ENCODE measurements at regions not wholly inside any gene's neighbourhood (a gene's known extent, or its start where the extent isn't known, plus 50 kb on each side); places are given as distances from the start of the nearest gene placed in this dataset.

DNA sequence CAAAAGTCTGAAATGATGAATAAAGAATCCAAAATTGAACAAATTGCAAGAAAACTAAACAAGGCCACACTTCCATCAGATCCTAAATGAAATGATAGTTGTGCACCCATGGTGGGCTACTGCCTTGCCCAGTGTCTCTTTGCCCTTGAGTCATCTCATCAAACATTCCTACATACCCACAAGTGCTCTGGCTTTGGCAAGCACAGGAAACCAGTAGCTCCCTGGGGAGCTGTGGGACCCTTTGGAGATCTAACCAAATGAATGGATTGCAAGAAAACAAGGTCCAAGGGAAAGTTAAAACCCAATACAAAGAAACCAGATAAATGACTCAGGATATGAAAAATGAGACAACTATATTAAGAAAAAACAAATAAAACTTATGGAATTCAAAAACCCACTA lies 129.8 kb upstream of the TMEM229A start (continued):
- TF ChIP-seq CTCF (conservative IDR thresholded peaks at IDR 0.05; ENCODE audit: low read depth in 2 of 2), result no peak
- no peak for TF ChIP-seq ZNF331 (CRISPR knock-in tag; IDR thresholded peaks at IDR 0.05; ENCODE audit: low read depth)
- no peak for TF ChIP-seq EZH2 (IDR thresholded peaks at IDR 0.05; ENCODE audit: low read depth, unreplicated experiment)
- TF ChIP-seq, protein P1, sequence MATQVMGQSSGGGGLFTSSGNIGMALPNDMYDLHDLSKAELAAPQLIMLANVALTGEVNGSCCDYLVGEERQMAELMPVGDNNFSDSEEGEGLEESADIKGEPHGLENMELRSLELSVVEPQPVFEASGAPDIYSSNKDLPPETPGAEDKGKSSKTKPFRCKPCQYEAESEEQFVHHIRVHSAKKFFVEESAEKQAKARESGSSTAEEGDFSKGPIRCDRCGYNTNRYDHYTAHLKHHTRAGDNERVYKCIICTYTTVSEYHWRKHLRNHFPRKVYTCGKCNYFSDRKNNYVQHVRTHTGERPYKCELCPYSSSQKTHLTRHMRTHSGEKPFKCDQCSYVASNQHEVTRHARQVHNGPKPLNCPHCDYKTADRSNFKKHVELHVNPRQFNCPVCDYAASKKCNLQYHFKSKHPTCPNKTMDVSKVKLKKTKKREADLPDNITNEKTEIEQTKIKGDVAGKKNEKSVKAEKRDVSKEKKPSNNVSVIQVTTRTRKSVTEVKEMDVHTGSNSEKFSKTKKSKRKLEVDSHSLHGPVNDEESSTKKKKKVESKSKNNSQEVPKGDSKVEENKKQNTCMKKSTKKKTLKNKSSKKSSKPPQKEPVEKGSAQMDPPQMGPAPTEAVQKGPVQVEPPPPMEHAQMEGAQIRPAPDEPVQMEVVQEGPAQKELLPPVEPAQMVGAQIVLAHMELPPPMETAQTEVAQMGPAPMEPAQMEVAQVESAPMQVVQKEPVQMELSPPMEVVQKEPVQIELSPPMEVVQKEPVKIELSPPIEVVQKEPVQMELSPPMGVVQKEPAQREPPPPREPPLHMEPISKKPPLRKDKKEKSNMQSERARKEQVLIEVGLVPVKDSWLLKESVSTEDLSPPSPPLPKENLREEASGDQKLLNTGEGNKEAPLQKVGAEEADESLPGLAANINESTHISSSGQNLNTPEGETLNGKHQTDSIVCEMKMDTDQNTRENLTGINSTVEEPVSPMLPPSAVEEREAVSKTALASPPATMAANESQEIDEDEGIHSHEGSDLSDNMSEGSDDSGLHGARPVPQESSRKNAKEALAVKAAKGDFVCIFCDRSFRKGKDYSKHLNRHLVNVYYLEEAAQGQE (IDR thresholded peaks at IDR 0.05; ENCODE audit: unreplicated experiment), result no peak

DNA sequence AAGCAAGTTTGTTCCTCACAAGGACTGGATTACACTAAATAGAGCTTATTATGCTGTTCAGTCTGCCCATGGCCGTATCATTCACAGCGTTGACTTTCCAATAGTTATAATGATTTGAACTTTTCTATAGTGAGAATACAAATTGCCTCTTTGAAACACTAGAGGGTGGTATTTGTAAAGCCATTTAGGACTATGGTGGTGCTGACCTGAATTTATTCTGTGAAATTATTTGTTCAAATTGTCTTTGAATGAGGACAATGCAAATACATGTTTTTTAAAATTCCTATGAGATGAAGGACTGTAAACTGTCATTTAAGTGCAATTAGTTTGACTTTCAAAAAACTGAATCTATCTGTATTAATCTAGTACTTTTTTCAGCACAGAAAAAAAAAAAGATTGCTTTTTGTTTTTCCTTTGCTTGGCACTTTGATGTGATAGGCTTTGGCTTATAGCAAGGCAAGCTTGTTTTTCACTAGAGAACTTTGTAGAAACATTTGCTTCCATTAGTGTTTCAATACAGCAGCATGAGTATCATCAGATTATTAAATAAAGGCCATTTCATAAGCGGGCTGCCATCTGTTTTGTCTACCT lies 122.7 kb upstream of the TMEM229A start:
- Histone ChIP-seq H3K36me3 (ENCODE audit: insufficient read depth) (no peaks in the 10 kb centered on the region), H4K20me1 (replicated peaks; ENCODE audit: insufficient read depth) (no peaks in the 10 kb centered on the region), H3K4me1 (ENCODE audit: insufficient read depth) (no peaks in the 10 kb centered on the region), H2AFZ (no peak overlapping the region), H3K9me2 (ENCODE audit: insufficient read depth) (no peaks in the 10 kb centered on the region), H3K4me3 (no peak overlapping the region), H3K4me2 (no peak overlapping the region), H3K27me3 (ENCODE audit: insufficient read depth) (no peaks in the 10 kb centered on the region), H3F3A (replicated peaks; ENCODE audit: low read depth) (no peaks in the 10 kb centered on the region), H3K79me2 (replicated peaks; ENCODE audit: insufficient read depth) (no peaks in the 10 kb centered on the region), H3K27ac (ENCODE audit: low read depth) (no peak overlapping the region)
- no peaks in the 10 kb centered on the region for H3K36me3 Mint-ChIP-seq (ENCODE audit: low read depth)
- TF ChIP-seq, protein P1 (IDR thresholded peaks at IDR 0.05; ENCODE audit: unreplicated experiment), result no peak
- TF ChIP-seq POLR2AphosphoS5 (IDR thresholded peaks at IDR 0.05; ENCODE audit: low read depth), result no peak
- TF ChIP-seq ZNF331 (CRISPR knock-in tag; IDR thresholded peaks at IDR 0.05; ENCODE audit: low read depth), result no peak
- peak; percentile 60 to 72 for TF ChIP-seq CTCF (conservative IDR thresholded peaks at IDR 0.05; ENCODE audit: low read depth in 2 of 2)
- no peaks in the 10 kb centered on the region for H3K9me3 Mint-ChIP-seq
- peak; percentile 58 for DNase-seq (ENCODE audit: low spot score)
- ATAC-seq, result peak; percentile 72
- H3K4me3 Mint-ChIP-seq, result no peak overlapping the region
- peaks cover 2% of the 10 kb centered on the region; the same call in 2 of the 3 replicates for H3K4me1 Mint-ChIP-seq
- no peaks in the 10 kb centered on the region for H3K27me3 Mint-ChIP-seq (ENCODE audit: insufficient read depth, low read depth, poor library complexity)
- H3K27ac Mint-ChIP-seq, result no peak overlapping the region

Measured in GM23338 (cell line).